ENCODE measurements at regions not wholly inside any gene's neighbourhood (a gene's known extent, or its start where the extent isn't known, plus 50 kb on each side); places are given as distances from the start of the nearest gene placed in this dataset.

DNA sequence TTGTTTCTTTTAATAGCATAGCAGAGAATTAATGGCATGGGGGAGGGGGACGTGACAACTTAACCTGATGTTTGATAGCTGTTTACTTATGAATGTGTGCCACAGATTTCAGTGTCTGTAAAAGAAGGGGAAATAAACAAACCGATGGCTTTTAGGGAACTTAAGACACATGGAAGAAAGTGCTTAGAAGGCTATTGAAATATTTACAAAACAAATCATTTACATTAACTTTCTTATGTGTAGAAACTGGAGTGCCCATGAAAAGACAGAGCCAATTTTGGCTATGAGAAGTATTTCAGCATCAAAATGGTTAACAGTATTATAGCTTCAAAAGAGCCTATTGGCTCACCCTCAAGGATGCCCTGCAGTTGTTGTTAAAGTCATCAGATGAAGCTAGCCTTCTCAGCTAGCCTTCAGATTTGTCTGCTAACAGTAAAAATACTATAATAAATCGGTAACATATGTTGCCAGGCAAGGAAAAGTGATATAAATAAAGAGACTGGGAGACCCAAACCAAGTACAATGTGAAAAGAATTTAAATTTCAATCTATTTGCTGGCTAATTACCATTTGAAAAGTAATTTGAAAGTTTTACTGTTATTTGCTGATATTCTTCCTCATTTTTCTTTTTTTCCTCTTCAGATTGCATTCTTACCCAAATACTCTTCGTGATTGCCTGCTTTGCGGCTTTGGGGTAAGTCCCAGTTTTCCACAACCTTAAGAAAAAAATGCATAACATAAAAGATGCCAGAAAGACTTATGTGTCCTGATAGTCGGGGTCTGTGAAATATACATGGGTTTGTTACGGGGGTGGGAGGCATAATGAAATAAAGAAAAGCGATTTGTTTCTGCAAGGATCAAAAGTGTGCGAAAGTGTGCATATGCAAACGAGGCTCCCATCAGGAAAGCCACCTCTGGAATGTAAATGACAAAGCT lies 256.4 kb downstream of the MEIS1 start:
- DNase-seq, result no peak

DNA sequence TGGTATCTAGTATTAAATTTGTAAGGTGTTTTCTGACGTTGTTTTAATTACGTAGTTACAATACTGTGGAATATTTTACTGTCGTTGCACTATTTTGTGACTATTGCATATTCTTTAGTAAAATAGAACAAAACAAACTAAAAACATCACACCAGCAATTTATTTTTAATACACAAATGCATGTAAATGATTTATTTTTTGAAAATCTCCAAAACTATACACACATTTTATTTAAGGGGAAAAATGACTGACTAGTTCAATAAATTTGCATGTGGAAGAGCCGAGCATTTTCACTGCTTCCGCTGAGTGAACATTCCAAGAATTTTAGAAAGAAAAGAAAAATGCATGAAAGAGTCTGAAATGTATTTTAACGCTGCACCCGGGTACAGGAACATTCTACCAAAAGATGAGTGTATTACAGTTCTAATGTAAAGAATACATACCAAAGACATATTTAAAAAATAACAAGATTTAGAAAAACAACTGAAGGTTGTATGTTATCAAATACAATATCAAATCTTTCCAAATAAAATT lies 257.7 kb downstream of the MEIS1 start:
- no peak for DNase-seq

DNA sequence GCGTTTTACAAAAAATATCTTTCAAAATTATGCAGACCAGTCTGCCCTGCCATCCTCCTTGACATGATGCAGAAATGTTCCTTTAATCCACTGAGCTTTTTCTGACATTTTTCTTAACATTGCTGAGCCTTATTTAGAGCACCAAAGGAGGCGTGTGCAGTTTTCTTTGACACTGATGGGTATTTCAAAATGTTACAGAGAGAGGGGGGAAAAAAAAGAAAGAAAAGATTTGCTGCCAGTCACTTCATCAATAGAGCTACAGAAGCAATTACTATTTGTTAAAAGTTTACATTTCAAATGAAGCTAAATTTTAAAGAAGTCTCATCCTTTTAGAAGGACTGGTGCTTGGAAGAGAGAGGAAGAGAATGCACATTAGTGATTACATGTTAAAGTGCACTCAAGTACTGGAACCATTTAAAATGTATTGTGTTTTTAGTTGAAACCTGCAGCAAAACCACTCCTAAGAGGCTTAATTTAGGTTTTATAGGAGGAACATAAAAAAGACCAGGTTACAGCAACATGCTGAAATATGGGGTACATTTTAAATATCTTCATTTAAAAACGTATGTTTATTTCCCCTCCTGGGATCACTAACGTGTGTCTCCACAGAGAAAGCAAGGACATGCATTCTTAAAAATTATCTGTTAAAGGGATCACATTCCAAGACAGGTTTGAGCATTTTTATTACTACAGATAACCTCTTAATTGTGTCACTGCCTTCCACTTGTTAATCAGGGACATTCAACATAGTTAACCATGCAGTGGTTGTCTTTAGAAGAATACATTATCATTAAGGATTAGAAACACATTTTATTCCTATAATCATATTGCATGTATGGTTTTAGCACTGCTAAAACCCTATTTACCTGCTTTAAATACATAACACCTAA lies 258.4 kb downstream of the MEIS1 start:
- peak in 2 of 56 donors; percentile 3 to 4 for DNase-seq

DNA sequence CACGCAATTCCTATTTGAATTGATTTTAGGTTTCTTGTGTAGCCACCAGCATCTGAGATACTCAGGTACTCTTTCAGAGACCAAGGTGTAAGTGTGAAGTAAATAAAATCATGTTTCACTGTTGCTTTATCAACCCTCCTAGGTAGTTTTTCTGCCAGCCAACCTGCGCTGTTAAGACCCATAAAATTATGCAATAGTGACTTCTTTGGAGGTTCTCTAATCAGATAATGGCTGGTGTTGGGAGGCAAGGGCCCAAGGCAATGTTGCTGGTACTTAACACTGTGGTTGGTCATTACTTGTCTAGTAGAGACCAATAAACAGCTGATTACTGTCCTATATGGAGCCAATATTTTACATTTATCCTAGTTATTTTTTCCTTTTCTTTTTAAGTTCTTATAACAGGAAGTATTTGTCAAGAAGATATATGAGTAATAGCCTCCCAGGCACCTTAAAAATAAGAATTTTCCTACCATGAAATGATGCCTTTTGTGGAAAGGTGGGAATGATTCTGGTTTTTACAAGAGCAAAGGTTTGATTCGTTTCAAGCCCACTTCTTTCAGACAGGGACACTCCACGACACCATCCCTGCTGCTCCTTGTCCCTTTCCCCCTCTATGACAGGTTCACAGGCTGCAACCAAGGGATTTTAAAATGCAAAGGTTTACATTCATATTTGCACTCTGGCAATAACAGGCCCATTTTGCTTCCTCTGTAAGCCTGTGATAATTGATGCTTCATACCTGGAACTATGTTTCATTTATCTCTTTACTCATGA lies 259.3 kb downstream of the MEIS1 start:
- no peak for DNase-seq

DNA sequence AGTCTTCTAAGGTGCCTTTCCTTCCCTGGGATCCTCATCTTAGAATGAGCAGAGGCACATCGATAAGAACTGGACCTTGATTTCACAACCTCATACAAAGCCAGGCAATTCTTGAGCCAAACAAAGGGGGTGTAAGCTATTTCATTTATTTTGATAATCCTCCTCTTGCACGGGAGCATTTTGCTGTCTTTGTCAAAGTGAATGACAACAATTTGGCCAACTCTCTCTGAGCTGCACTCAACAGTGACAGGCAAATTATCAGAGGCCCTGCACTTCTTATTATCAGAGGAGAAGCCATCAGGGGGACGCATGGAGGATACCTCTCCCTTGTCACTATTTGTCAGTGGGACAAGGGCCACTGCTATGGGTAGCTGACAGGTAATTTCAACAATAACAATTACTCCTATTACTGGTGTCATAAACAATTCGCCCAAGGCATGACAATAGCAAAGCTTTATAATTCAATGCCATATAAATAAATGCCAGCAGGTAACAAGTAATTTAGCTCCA lies 260.4 kb downstream of the MEIS1 start:
- DNase-seq, result no peak

DNA sequence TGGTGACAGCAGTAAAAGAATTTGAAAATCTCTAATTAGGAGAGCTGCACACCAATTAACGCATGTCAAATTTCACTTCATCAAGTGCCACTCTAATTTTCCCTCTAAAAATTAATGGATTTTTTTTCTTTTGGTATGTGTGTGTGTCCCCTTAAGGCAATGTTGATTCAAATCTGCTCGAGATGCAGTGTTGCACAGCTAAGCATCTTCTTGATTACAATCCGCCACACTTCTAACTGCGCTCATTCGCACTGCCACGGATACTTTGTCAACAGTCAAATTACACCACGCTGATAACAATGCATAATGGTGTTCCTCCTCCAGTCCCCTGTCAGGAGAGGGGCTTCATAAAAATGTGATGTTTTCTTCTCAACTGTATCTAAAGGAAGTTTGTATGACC lies 261.4 kb downstream of the MEIS1 start:
- DNase-seq, result no peak

DNA sequence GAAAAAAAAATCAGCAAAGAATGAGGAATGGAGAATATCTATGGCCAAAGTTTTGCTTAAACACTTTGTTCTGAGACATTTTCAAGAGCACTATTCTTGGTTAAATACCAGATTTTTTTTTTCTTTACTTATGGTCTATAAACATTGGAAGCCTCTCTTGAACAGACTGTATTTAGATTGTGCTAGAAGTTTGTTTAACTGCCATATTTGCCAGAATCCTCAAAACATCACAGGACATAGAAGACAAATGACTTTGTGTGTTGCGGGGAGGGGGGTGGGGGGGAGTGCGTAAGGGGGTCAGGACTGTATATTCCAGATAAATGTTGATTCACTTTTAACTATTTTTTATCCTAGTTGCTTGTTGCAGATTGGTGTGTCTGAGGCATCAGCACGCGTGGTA lies 262.0 kb downstream of the MEIS1 start:
- no peak for DNase-seq

DNA sequence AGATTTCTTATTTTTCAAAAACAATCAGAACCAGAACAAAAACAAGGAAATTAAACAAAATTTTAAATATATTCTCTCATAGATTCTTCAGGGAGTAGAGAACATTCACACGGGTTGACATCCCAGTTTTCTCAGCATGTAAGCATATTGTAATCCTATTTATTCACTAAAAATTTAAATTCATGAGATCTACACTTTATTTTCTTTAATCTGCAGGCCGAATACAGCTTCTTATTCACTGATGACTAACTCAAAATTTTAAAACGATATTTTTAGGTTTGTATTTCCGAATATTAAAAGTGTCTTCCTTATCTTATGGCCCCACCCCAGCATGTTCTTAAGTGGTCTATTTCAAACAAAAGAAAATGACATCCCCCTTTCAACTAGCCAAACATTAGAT lies 262.4 kb downstream of the MEIS1 start:
- DNase-seq, result no peak

DNA sequence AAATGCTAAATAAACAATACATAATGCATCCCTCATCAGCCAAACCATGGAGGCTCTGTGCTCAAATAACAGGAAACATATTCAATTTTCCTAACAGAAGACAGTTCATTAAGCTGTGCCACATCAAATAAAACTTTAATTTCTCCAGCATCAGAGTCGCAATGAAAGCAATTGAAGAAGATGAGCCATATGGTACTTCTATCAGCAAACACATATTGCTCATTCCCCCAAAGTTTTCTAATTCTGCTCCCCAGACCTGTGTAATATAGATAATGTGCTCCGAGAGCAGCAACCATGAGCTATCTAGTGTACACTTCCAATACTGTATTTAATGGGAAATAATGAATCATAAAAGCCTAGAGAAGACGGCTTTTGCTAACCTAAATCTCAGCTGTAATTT lies 263.2 kb downstream of the MEIS1 start:
- no peak for DNase-seq

DNA sequence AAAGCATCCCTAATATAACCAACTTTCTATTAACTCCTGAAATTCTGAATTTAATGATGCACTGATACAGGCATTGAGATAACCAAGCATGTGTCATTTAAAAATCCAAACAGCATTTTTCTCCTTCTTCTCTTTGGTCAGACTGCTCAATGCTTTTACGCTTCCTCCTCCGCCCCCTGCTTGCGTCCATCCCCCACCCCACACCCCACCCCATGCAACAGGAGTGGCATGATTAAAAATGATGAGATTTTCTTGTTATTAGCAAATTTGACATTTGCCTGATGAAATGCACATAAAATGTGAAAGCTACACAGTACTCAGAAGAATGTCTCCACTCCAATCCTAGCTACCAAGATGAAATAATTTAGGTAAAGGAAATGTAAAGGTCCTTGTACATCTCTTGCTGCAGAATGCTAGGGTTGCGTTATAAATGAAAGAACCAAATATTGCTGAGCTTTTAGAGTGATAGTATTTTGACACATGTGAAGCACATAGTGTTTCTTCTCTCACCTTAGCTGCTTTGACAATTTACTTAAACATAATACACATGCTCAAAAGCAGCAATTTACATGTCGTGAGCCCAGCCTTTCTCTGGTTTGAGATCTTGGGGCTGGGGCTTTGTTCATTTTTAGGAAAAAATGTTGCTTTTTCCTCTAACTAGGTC lies 263.8 kb downstream of the MEIS1 start:
- no peak for DNase-seq

DNA sequence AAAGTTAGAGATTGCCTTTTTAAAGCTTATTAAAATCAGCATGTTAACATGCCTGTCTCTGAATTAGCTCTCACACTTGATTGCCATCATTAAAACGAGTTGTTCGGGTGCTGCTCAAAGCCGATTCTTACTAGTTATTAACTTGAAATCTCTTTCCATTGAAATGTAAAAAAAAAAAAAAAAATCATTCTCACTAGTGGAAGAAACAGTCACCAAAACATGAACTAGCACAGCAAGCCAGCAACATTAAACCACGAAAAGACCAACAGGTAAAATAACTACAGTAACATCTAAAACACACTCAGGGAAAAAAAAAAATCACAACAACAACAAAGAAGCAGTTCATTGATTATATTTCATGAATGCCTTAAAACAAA lies 264.5 kb downstream of the MEIS1 start:
- DNase-seq, result no peak

DNA sequence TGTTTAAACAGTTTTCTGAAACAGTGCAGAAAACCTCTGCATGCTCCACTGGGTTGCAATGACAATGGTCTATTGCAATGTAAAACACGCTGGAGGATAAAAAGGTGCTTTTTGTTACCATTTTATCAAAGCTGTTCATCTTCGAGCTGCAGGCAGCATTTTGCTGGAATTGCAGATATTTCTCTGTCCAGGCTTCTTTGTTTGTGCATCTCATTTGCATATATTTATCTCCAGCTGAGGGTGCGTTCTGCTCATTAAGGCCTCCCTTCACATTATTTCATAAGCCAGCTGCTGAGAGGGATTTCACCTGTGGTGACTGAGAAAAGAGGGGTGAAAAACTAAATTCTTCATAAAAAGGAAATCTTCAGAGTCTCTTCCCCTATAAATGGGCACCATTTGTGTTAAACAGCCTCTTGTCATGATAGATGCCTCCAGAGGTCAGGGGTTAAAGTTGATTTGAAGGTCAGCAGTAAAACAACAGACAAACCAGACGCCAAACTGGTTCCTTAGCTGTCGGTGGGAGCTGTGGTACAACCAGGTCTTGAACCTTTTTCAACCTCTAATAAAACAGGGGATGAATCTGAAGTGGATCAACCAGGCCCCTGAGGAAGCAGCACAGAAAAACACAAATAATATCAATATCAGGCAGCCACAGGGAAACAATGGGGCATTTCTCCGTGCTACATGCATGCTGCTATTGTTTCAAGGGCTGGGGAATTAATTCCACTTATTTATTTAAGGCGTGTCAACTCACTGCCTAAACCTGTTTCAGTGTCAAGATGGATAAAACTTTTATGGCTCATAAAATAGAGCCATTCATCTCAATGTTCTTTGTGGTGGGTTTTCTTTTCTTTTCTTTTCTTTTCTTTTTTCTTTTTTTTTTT lies 265.1 kb downstream of the MEIS1 start:
- peak in 13 of 56 donors; percentile 1 to 31 (median 4) for DNase-seq

DNA sequence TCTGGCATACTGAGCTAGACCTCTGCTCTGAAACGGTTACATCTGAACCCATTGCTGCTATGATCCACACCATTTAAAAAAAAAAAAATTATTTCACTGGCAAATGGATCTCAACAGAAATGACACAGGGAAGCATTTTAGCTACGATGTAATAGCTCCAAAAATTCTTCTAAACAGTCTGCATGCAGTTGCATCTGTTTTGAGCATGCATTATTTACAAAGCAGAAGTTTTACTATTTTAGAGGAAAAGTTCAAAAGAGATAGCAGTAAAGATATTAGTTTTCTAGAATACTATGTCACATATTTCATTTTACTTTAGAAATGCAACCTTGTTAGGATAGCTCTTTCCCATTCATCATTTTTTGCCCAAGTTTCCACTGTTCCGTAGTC lies 265.7 kb downstream of the MEIS1 start:
- no peak for DNase-seq

DNA sequence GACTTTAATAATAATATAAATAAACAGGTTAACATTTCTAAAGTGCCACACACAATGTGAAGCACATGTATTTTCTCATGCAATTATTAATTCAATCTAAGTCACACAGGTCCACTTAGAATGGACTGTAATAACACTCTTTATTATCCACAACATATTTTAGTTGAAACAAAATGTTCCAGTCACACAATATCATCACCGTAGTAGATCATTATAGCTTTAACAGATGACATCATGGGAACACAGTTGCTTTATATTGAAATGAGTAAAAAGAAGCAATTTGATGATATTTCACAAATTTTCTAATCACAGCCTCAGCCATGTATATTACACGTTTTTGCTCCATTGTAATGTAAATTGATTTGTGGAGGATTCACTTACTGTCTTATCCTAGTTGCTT lies 266.3 kb downstream of the MEIS1 start:
- DNase-seq, result no peak

DNA sequence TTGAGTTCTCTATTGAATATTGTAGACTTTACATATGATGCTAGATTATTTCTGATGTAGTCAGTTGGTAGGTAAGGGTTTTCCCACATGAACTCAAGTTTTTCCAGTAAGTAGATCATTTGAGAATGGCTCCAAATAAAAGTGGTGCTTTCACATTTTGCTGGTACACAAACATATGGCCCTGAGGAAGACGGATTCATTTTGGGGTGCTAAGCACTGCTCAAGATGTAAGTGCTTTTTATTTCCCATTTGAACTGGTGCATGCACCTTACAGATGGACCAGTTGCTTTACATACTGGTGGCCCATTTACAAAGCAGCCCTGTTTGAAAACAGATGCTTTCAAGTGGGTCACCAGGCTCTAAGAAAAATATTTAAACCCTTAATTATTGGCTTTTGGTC lies 266.7 kb downstream of the MEIS1 start:
- no peak for DNase-seq

DNA sequence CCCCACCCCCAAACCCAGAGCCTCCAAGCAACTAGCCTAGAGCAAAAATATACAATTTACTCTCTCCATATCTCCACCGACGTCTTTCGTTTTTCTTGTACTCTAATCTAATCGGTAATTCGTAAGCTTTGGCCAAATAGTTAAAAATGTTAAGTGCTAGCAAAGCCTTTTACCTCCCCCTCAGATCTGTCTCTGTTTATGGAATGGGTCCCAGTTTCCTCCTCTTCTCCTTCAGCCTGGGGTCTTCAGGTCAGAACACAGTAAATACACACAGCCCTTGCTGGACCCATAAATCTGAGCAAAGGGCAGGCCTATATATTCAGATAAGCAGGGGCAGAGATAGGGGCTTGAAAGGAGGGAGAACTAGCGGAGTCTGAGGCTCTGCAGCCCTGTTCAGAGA lies 267.4 kb downstream of the MEIS1 start:
- no peak for DNase-seq

DNA sequence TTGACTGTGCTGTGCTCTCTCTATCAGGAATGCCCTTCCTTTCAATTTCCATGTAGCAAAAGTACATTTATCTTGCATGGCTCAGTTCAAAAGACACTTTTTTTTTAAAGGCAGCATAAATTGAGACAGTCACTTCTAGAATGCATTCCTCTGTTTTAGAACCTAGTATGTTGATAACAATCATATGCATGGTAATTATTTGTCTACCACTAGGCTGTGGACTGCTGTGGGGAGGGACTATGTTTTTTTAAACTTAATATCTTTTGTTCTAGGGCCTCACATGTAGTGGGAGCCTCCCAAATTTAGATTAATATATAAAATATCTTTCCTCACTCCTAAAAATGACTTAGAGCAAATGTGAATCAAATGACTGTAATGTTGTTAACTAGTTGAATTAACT lies 269.9 kb downstream of the MEIS1 start:
- DNase-seq, result no peak

DNA sequence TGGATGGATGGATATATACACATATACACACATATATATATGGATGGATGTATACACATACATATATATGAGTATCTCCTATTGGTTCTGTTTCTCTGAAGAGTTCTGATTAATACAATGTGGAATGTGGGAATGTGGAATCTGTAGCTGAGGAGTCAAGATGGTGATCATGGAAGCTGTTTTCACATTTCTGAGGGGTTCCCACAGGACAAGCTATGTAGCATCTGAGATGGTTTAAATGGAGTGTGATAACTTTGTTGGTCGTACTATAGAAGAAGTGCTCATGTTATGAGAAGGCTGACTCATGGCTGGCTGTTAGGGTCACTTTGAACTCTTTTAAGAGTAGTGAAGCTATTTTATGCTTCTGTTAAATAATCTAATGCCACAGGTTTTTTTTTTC lies 279.7 kb downstream of the MEIS1 start:
- DNase-seq, result no peak

DNA sequence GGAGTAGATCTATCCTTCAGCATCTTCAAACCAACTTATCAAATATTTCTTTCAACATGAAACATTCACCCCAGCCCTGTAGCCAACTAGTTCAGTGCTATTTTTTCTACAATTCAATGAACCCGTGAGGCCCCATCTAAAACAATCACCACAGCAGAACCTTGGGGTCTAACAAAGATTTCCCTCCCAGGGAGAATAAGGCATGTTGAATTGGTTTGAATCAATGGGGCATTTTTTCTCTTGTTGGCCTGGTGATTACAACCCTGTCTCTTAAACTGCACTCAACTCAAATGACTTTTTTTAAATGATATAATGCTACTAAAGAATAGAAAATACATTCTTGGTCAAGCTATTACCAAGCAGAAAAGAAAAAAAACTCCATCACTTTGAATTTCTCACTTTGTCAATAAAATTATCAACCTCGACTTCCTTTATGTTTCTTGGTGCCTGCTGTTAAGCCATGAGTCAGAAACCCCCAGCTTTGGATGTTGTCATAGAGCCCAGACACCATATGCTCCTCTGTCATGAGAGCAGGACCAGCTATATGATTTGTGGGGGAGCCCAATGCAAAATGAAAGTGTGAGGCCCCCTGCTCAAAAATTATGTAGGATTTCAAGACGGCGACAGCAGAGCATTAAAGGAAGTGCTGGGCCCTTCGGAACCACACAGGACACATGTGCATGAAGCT lies 282.4 kb downstream of the MEIS1 start:
- DNase-seq, result no peak

Data from nucleus accumbens (tissue), 56 donors.